Body of pancreas (tissue), 4 donors: ENCODE measurements at regions not wholly inside any gene's neighbourhood (a gene's known extent, or its start where the extent isn't known, plus 50 kb on each side); places are given as distances from the start of the nearest gene placed in this dataset.

Experiments used
- ATAC-seq: fragments of 150-250 bp; one replicate; pipeline ENCODE4 v1.9.1; 2016
- DNase-seq, 4 donors: peaks; one replicate each; pipeline ENCODE4 v3.0.0-alpha.2; 2019
- H3K27ac ChIP-seq, 4 donors: fragments of 200-600 bp; sonication (generic); 1 replicate in 3 of 4; 2 replicates in 1 of 4; pipeline versions ENCODE4 v1.5.1 to v1.6.1; 2016 to 2019; ENCODE audit warnings: mild to moderate bottlenecking in 1 of 4, mixed read lengths in 1 of 4, moderate library complexity in 1 of 4
- H3K27me3 ChIP-seq, 2 donors: fragments of 200-600 bp; sonication (generic); one replicate each; pipeline ENCODE4 v1.6.0; 2016; ENCODE audit warnings: mild to moderate bottlenecking in 1 of 2
- H3K36me3 ChIP-seq, 2 donors: fragments of 200-600 bp; sonication (generic); replicated peaks in 1 of 2; 2 replicates each; pipeline ENCODE4 v1.5.1; 2016; ENCODE audit warnings: low read depth in 2 of 2; ENCODE audit not compliant: insufficient read depth in 1 of 2
- H3K4me1 ChIP-seq: fragments of 200-600 bp; sonication (generic); one replicate; pipeline ENCODE4 v1.6.0; 2016
- H3K4me3 ChIP-seq, 2 donors: fragments of 200-600 bp; sonication (generic); 1 replicate in 1 of 2; 2 replicates in 1 of 2; pipeline ENCODE4 v1.5.1; 2016 to 2019
- H3K9me3 ChIP-seq, 3 donors: fragments of 200-600 bp; sonication (generic); 1 replicate in 2 of 3; 2 replicates in 1 of 3; pipeline ENCODE4 v1.5.1; 2016
- POLR2A ChIP-seq, 3 donors: fragments of 450-650 bp; IDR thresholded peaks; one replicate each; pipeline ENCODE4 v1.6.1; 2016; ENCODE audit warnings: antibody characterized with exemption in 3 of 3, mild to moderate bottlenecking in 2 of 3
- WGBS, 2 donors: methylation state at CpG; one replicate each; pipeline ENCODE4 v1.1.5; 2017; 5-methylcytosine and 5-hydroxymethylcytosine counted together
- intact Hi-C: fragments of 100-400 bp; cut with DNase I; formaldehyde crosslinking; loops from one replicate; pipeline ENCODE4 v1.15.1; 2023
- TF ChIP-seq, protein P1 (sequence below), 7 experiments: fragments of 450-650 bp in 4 of 7; fragments of 200-600 bp in 3 of 7; sonication (generic) in 3 of 7; IDR thresholded peaks; one replicate each; pipeline ENCODE4 v1.5.1; 2016 to 2019; ENCODE audit warnings: antibody characterized with exemption in 7 of 7

GRCh38 chr5:3943859-3944258, 348.2 kb downstream of the IRX1 start:
- no peaks in the 10 kb centered on the region for H3K36me3 ChIP-seq
- intact Hi-C loops = no loop called here
- no peak for DNase-seq
- no peaks in the 10 kb centered on the region for H3K27me3 ChIP-seq
- H3K27ac ChIP-seq = no peak overlapping the region
- H3K4me3 ChIP-seq = no peak overlapping the region
- H3K4me1 ChIP-seq = no peaks in the 10 kb centered on the region
- ATAC-seq = no peak
- TF ChIP-seq POLR2A (IDR thresholded peaks at IDR 0.05) = no peak
- TF ChIP-seq, protein P1, sequence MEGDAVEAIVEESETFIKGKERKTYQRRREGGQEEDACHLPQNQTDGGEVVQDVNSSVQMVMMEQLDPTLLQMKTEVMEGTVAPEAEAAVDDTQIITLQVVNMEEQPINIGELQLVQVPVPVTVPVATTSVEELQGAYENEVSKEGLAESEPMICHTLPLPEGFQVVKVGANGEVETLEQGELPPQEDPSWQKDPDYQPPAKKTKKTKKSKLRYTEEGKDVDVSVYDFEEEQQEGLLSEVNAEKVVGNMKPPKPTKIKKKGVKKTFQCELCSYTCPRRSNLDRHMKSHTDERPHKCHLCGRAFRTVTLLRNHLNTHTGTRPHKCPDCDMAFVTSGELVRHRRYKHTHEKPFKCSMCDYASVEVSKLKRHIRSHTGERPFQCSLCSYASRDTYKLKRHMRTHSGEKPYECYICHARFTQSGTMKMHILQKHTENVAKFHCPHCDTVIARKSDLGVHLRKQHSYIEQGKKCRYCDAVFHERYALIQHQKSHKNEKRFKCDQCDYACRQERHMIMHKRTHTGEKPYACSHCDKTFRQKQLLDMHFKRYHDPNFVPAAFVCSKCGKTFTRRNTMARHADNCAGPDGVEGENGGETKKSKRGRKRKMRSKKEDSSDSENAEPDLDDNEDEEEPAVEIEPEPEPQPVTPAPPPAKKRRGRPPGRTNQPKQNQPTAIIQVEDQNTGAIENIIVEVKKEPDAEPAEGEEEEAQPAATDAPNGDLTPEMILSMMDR (IDR thresholded peaks at IDR 0.05) = no peak
- WGBS, 2 donors = 51 to 59% methylated on average over 2 of the region's 2 CpGs
- H3K9me3 ChIP-seq = no peaks in the 10 kb centered on the region

- ATAC-seq (no peak), DNase-seq (no peak)
- Histone ChIP-seq H3K27me3 (no peaks in the 10 kb centered on the region), H3K36me3 (no peaks in the 10 kb centered on the region), H3K4me3 (no peak overlapping the region), H3K9me3 (no peaks in the 10 kb centered on the region), H3K4me1 (no peaks in the 10 kb centered on the region), H3K27ac (no peak overlapping the region)
- 84 to 88% methylated on average over 13 of the region's 13 CpGs for WGBS, 2 donors
- TF ChIP-seq, protein P1 (IDR thresholded peaks at IDR 0.05) = no peak
- no peak for TF ChIP-seq POLR2A (IDR thresholded peaks at IDR 0.05)
- intact Hi-C loops = no loop called here
These were observed 349.3 kb downstream of the IRX1 start for GRCh38 chr5:3944930-3945329.

GRCh38 chr5:3948838-3949237, 353.2 kb downstream of the IRX1 start:
- Histone ChIP-seq H3K36me3 (no peaks in the 10 kb centered on the region), H3K4me1 (no peaks in the 10 kb centered on the region), H3K9me3 (no peaks in the 10 kb centered on the region), H3K4me3 (no peak overlapping the region), H3K27me3 (no peaks in the 10 kb centered on the region), H3K27ac (no peak overlapping the region)
- ATAC-seq (no peak), DNase-seq (no peak)
- 53 to 68% methylated on average over 4 of the region's 4 CpGs for WGBS, 2 donors
- intact Hi-C loops = no loop called here
- TF ChIP-seq, protein P1 (IDR thresholded peaks at IDR 0.05) = no peak
- TF ChIP-seq POLR2A (IDR thresholded peaks at IDR 0.05) = no peak

GRCh38 chr5:3954199-3954598, 358.6 kb downstream of the IRX1 start:
- H3K4me3 ChIP-seq = no peak overlapping the region
- H3K27ac ChIP-seq = no peak overlapping the region
- H3K9me3 ChIP-seq = no peaks in the 10 kb centered on the region
- H3K4me1 ChIP-seq = no peaks in the 10 kb centered on the region
- no peak for DNase-seq
- H3K27me3 ChIP-seq = no peaks in the 10 kb centered on the region
- WGBS, 2 donors = 31 to 41% methylated on average over 3 of the region's 3 CpGs
- TF ChIP-seq, protein P1 (IDR thresholded peaks at IDR 0.05) = no peak
- no peak for TF ChIP-seq POLR2A (IDR thresholded peaks at IDR 0.05)
- no peaks in the 10 kb centered on the region for H3K36me3 ChIP-seq
- intact Hi-C loops = no loop called here
- no peak for ATAC-seq

DNA sequence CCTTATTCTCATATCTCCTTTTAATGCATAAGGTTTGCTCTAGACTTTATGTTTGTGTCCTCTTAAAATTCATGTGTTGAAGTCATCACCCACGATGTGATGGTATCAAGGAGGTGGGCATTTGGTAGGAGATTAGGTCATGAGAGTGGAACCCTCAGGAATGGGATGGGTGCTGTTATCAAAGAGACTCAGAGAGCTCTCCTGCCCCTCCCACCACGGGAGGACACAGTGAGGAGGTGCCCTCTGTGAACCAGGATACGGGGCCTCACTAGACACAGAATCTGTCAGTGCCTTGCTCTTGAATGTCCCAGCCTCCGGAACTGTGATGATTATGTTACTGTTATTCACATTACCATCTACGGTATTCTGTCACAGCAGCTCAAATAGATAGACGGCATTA, 359.0 kb downstream of the IRX1 start:
- intact Hi-C loops = no loop called here
- H3K9me3 ChIP-seq = no peaks in the 10 kb centered on the region
- WGBS, 2 donors = 44 to 51% methylated on average over 6 of the region's 6 CpGs

More for the DNA sequence above, 359.0 kb downstream of the IRX1 start:
- no peak for ATAC-seq
- H3K27me3 ChIP-seq = no peaks in the 10 kb centered on the region
- H3K4me3 ChIP-seq = no peak overlapping the region
- no peak for DNase-seq
- H3K27ac ChIP-seq = no peak overlapping the region
- TF ChIP-seq POLR2A (IDR thresholded peaks at IDR 0.05) = no peak
- TF ChIP-seq, protein P1 (IDR thresholded peaks at IDR 0.05) = no peak
- no peaks in the 10 kb centered on the region for H3K36me3 ChIP-seq
- no peaks in the 10 kb centered on the region for H3K4me1 ChIP-seq
